SW480 (cell line): ENCODE measurements at regions not wholly inside any gene's neighbourhood (a gene's known extent, or its start where the extent isn't known, plus 50 kb on each side); places are given as distances from the start of the nearest gene placed in this dataset.
"Not testable (repeated sequence)": the region's sequence is repeated elsewhere in the genome, so short reads cannot be mapped to it uniquely, and the experiment has no call there.

Experiments
- DNase-seq: peaks from one replicate; pipeline ENCODE4 v3.0.0-alpha.2; 2016; ENCODE audit warnings: low spot score

GRCh38 chr20:39766333-39766732 lies 804.2 kb downstream of the DHX35 start:
- DNase-seq = no peak

- no peak for DNase-seq
These were observed 800.6 kb downstream of the DHX35 start for GRCh38 chr20:39762716-39763115.

GRCh38 chr20:39758876-39759275 lies 796.7 kb downstream of the DHX35 start:
- DNase-seq = no peak

- no peak for DNase-seq
These were observed 794.7 kb downstream of the DHX35 start for GRCh38 chr20:39756828-39757227.

- DNase-seq = no peak
These were observed 794.2 kb downstream of the DHX35 start for GRCh38 chr20:39756369-39756768.

- DNase-seq = no peak
These were observed 790.2 kb downstream of the DHX35 start for GRCh38 chr20:39752262-39752876.

GRCh38 chr20:39751557-39752137 lies 789.5 kb downstream of the DHX35 start:
- DNase-seq = no peak

- DNase-seq = no peak
These were observed 783.2 kb downstream of the DHX35 start for GRCh38 chr20:39745380-39745779.

GRCh38 chr20:39738651-39739050 lies 776.5 kb downstream of the DHX35 start:
- no peak for DNase-seq

- DNase-seq = no peak
These were observed 774.5 kb downstream of the DHX35 start for GRCh38 chr20:39736434-39737327.

- not testable (repeated sequence) for DNase-seq
These were observed 763.4 kb downstream of the DHX35 start for GRCh38 chr20:39725513-39725912.

GRCh38 chr20:39719293-39719692 lies 757.1 kb downstream of the DHX35 start:
- DNase-seq = no peak

GRCh38 chr20:39717936-39718335 lies 755.8 kb downstream of the DHX35 start:
- no peak for DNase-seq

GRCh38 chr20:39716796-39717341 lies 754.7 kb downstream of the DHX35 start:
- DNase-seq = no peak

- DNase-seq = no peak
These were observed 751.1 kb downstream of the DHX35 start for GRCh38 chr20:39713076-39713840.

- no peak for DNase-seq
These were observed 744.1 kb downstream of the DHX35 start for GRCh38 chr20:39706184-39706663.

- DNase-seq = no peak
These were observed 742.9 kb downstream of the DHX35 start for GRCh38 chr20:39705032-39705431.

- DNase-seq = not testable (repeated sequence)
These were observed 741.2 kb downstream of the DHX35 start for GRCh38 chr20:39703357-39703756.

GRCh38 chr20:39702701-39703349 lies 740.7 kb downstream of the DHX35 start:
- no peak for DNase-seq

- DNase-seq = no peak
These were observed 738.4 kb downstream of the DHX35 start for GRCh38 chr20:39700528-39700927.

- no peak for DNase-seq
These were observed 737.1 kb downstream of the DHX35 start for GRCh38 chr20:39699166-39699725.
